PC-9 (cell line): ENCODE measurements at regions not wholly inside any gene's neighbourhood (a gene's known extent, or its start where the extent isn't known, plus 50 kb on each side); places are given as distances from the start of the nearest gene placed in this dataset.

Source experiments
- CTCF ChIP-seq: fragments of 200-600 bp; sonication (generic); conservative IDR thresholded peaks from 2 replicates; pipeline ENCODE4 v1.6.1; 2017; ENCODE audit warnings: mixed run types, antibody characterized with exemption, mild to moderate bottlenecking, moderate library complexity
- EZH2 ChIP-seq: fragments of 200-600 bp; sonication (generic); IDR thresholded peaks from 2 replicates; pipeline ENCODE4 v1.8.0; 2017; ENCODE audit warnings: antibody characterized with exemption, low read depth

GRCh38 chr15:93271871-93272270 lies 182.9 kb upstream of the RGMA start:
- TF ChIP-seq CTCF = no peak
- TF ChIP-seq EZH2 = no peak
